ENCODE measurements at regions not wholly inside any gene's neighbourhood (a gene's known extent, or its start where the extent isn't known, plus 50 kb on each side); places are given as distances from the start of the nearest gene placed in this dataset.
A peak's percentile ranks its signal among the peaks of the same experiment; 100 is the strongest.
"Not testable (repeated sequence)": the region's sequence is repeated elsewhere in the genome, so short reads cannot be mapped to it uniquely, and the experiment has no call there.

DNA sequence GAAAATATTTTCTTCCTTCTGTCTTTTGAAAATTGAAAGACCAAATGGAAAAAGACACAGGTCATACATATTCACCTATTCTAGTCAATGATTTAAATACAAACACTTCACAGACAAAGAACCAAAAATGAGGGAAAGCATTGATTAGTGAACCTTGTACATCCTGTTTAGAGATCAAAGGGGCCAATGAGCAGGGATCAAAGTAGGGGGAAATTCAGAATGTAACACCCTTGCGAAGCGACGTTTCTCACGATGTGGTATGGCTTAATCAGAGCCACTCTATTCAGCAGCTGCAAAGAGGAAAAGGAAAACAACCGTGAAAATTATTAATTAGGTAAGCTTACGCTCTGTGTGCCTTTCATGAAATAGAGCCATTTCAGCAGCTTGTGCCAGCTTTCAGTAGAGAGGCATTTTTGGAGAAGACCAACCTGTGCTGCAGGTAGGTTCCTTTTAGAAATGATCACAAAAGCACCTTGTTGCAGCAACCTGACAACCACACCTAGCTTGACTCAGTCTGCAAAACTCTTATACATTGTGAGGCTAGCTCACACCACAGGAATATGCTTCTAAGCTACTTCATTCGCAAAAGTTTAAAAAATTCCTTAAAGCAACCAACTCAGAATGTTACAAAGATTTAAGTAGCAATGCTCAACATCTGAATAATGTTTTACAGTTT, 78.0 kb downstream of the DKK1 start:
- no peak for FAIRE-seq

DNA sequence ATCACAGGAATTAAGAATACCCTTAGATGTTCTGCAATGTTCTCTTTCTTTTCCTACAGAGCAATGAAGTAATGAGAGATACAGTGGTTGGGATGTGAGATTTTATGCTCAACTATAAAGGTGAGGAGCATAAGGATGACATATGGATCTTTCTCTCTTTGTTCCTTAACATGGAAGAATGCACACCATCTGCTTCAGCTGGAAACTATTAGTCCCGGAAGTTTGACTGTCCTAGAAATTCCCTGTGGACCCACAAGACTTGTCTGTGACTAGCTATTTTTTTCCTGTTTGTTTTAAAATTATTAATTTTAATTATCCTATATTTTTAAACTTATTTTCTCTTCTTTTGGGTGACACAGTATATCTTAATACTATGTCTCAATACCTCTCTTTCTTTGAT, 80.2 kb downstream of the DKK1 start:
- WGBS, 3 donors, result 83 to 95% (median 93%) methylated on average over 1 of the region's 1 CpG
- Histone ChIP-seq H3K27me3 (ENCODE audit: control insufficient read depth in 3 of 3, insufficient read depth in 3 of 3, low read length in 3 of 3) (no peaks in the 10 kb centered on the region), H3K27ac (ENCODE audit: low read depth in 1 of 3, low read length in 2 of 3) (no peak overlapping the region), H3K9me3 (ENCODE audit: control insufficient read depth in 2 of 2, insufficient read depth in 1 of 2, low read depth in 1 of 2, low read length in 1 of 2) (no peaks in the 10 kb centered on the region), H3K36me3 (ENCODE audit: control insufficient read depth in 3 of 3, insufficient read depth in 2 of 3, low read depth in 1 of 3, low read length in 3 of 3) (no peaks in the 10 kb centered on the region), H3K4me1 (ENCODE audit: control insufficient read depth in 3 of 3, insufficient read depth in 2 of 3, low read depth in 1 of 3, low read length in 2 of 3) (no peaks in the 10 kb centered on the region), H3K4me3 (ENCODE audit: low read depth in 1 of 3, low read length in 3 of 3) (no peak overlapping the region)
- DNase-seq, result no peak
- no peak for FAIRE-seq

More for the DNA sequence above, 78.0 kb downstream of the DKK1 start:
- no peaks in the 10 kb centered on the region for H3K4me1 ChIP-seq (ENCODE audit: control insufficient read depth in 3 of 3, insufficient read depth in 2 of 3, low read depth in 1 of 3, low read length in 2 of 3)
- 39 to 66% (median 46%) methylated on average over 7 of the region's 7 CpGs for WGBS, 3 donors
- no peaks in the 10 kb centered on the region for H3K27me3 ChIP-seq (ENCODE audit: control insufficient read depth in 3 of 3, insufficient read depth in 3 of 3, low read length in 3 of 3)
- no peak overlapping the region for H3K27ac ChIP-seq (ENCODE audit: low read depth in 1 of 3, low read length in 2 of 3)
- no peak overlapping the region for H3K4me3 ChIP-seq (ENCODE audit: low read depth in 1 of 3, low read length in 3 of 3)
- no peak for DNase-seq
- no peaks in the 10 kb centered on the region for H3K36me3 ChIP-seq (ENCODE audit: control insufficient read depth in 3 of 3, insufficient read depth in 2 of 3, low read depth in 1 of 3, low read length in 3 of 3)
- no peaks in the 10 kb centered on the region for H3K9me3 ChIP-seq (ENCODE audit: control insufficient read depth in 2 of 2, insufficient read depth in 1 of 2, low read depth in 1 of 2, low read length in 1 of 2)

DNA sequence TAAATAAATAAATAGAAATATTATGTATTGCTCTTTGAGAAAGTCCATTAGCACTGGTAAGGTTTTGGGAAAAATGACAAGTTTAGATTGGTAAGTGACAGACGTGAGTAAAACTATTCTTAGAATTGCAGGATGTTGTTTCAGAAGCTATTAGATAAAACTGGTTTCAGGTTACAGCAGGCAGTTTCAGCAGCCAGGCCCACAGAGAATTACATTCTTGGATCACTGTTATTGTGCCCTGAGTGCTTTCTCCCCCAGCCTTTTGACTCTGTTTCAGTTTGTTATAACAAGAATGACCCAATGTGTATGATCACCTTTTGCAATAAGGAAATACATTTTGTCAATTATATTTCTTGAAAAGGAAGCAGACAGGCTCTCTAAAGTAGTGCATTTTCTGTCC, 86.5 kb downstream of the DKK1 start:
- Histone ChIP-seq H3K4me3 (ENCODE audit: low read depth in 1 of 3, low read length in 3 of 3) (no peak overlapping the region), H3K4me1 (ENCODE audit: control insufficient read depth in 3 of 3, insufficient read depth in 2 of 3, low read depth in 1 of 3, low read length in 2 of 3) (no peaks in the 10 kb centered on the region), H3K36me3 (ENCODE audit: control insufficient read depth in 3 of 3, insufficient read depth in 2 of 3, low read depth in 1 of 3, low read length in 3 of 3) (no peaks in the 10 kb centered on the region), H3K27ac (ENCODE audit: low read depth in 1 of 3, low read length in 2 of 3) (no peak overlapping the region), H3K9me3 (ENCODE audit: control insufficient read depth in 2 of 2, insufficient read depth in 1 of 2, low read depth in 1 of 2, low read length in 1 of 2) (peaks cover 0 to 5% of the 10 kb centered on the region in 2 donors), H3K27me3 (ENCODE audit: control insufficient read depth in 3 of 3, insufficient read depth in 3 of 3, low read length in 3 of 3) (no peaks in the 10 kb centered on the region)
- FAIRE-seq, result no peak
- 56 to 88% (median 59%) methylated on average over 1 of the region's 1 CpG for WGBS, 3 donors
- no peak for DNase-seq

DNA sequence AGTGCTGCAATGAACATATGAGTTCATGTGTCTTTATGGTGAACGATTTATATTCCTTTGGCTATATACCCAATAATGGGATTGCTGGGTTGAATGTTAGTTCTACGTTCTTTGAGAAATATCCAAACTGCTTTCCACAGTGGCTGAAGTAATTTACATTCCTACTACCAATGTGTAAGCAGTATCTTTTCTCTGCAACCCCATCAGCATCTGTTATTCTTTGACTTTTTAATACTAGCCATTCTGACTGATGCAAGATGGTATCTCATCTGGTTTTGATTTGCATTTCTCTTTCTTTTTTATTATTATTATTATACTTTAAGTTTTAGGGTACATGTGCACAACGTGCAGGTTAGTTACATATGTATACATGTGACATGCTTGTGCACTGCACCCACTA, 89.7 kb downstream of the DKK1 start:
- H3K27ac ChIP-seq (ENCODE audit: low read depth in 1 of 3, low read length in 2 of 3); DNase-seq; H3K9me3 ChIP-seq (ENCODE audit: control insufficient read depth in 2 of 2, insufficient read depth in 1 of 2, low read depth in 1 of 2, low read length in 1 of 2); H3K36me3 ChIP-seq (ENCODE audit: control insufficient read depth in 3 of 3, insufficient read depth in 2 of 3, low read depth in 1 of 3, low read length in 3 of 3); H3K4me3 ChIP-seq (ENCODE audit: low read depth in 1 of 3, low read length in 3 of 3); H3K27me3 ChIP-seq (ENCODE audit: control insufficient read depth in 3 of 3, insufficient read depth in 3 of 3, low read length in 3 of 3); H3K4me1 ChIP-seq (ENCODE audit: control insufficient read depth in 3 of 3, insufficient read depth in 2 of 3, low read depth in 1 of 3, low read length in 2 of 3); FAIRE-seq: not testable (repeated sequence)
- WGBS, 3 donors, result 78 to 91% (median 86%) methylated on average over 3 of the region's 3 CpGs

- FAIRE-seq (no peak), DNase-seq (no peak)
- no peaks in the 10 kb centered on the region for H3K4me1 ChIP-seq (ENCODE audit: control insufficient read depth in 3 of 3, insufficient read depth in 2 of 3, low read depth in 1 of 3, low read length in 2 of 3)
- H3K36me3 ChIP-seq (ENCODE audit: control insufficient read depth in 3 of 3, insufficient read depth in 2 of 3, low read depth in 1 of 3, low read length in 3 of 3), result no peaks in the 10 kb centered on the region
- no peak overlapping the region for H3K4me3 ChIP-seq (ENCODE audit: low read depth in 1 of 3, low read length in 3 of 3)
- WGBS, 3 donors, result 58 to 67% (median 65%) methylated on average over 2 of the region's 2 CpGs
- no peak overlapping the region for H3K27ac ChIP-seq (ENCODE audit: low read depth in 1 of 3, low read length in 2 of 3)
- no peaks in the 10 kb centered on the region for H3K27me3 ChIP-seq (ENCODE audit: control insufficient read depth in 3 of 3, insufficient read depth in 3 of 3, low read length in 3 of 3)
- no peaks in the 10 kb centered on the region for H3K9me3 ChIP-seq (ENCODE audit: control insufficient read depth in 2 of 2, insufficient read depth in 1 of 2, low read depth in 1 of 2, low read length in 1 of 2)
These were observed 95.1 kb downstream of the DKK1 start for GRCh38 chr10:52409195-52409594.

DNA sequence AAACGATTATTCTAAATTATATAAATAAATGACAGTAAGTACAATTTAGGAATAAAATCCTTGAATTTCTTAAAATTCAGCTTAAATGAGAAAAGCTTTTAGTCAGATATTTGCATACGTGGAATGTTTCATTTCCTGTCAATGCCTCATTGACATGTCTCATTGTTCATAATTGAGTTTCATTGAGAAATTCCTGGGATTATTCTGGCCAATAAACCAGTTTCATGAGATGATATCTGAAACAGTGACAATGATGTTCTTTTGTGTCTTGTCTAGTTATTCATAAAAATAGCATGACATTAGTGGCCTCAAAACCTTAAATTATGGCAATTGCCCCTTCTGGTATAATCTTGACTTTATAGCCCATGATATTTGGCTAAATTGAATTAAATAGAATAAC, 95.8 kb downstream of the DKK1 start:
- H3K36me3 ChIP-seq (ENCODE audit: control insufficient read depth in 3 of 3, insufficient read depth in 2 of 3, low read depth in 1 of 3, low read length in 3 of 3), result no peaks in the 10 kb centered on the region
- 84 to 93% (median 84%) methylated on average over 2 of the region's 2 CpGs for WGBS, 3 donors
- no peaks in the 10 kb centered on the region for H3K4me1 ChIP-seq (ENCODE audit: control insufficient read depth in 3 of 3, insufficient read depth in 2 of 3, low read depth in 1 of 3, low read length in 2 of 3)
- no peaks in the 10 kb centered on the region for H3K27me3 ChIP-seq (ENCODE audit: control insufficient read depth in 3 of 3, insufficient read depth in 3 of 3, low read length in 3 of 3)
- H3K9me3 ChIP-seq (ENCODE audit: control insufficient read depth in 2 of 2, insufficient read depth in 1 of 2, low read depth in 1 of 2, low read length in 1 of 2), result no peaks in the 10 kb centered on the region
- FAIRE-seq, result no peak
- no peak overlapping the region for H3K4me3 ChIP-seq (ENCODE audit: low read depth in 1 of 3, low read length in 3 of 3)
- DNase-seq, result no peak
- no peak overlapping the region for H3K27ac ChIP-seq (ENCODE audit: low read depth in 1 of 3, low read length in 2 of 3)

DNA sequence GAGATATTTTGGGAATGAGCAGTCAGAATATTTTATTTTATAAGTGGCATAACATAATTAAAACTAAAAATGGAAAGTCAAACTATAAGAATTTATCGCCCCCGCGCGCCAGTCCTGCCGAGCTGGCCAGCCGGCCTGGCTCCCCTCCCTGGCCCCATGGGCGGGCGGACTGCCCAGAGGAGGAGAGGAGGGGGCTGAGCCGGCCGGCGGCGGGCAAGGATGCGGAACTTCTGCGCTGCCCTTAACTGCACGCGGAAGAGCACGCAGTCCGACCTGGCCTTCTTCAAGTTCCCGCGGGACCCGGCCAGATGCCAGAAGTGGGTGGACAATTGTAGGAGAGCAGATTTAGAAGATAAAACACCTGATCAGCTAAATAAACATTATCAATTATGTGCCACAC, 96.8 kb downstream of the DKK1 start:
- Histone ChIP-seq H3K4me3 (ENCODE audit: low read depth in 1 of 3, low read length in 3 of 3) (no peak overlapping the region), H3K27ac (ENCODE audit: low read depth in 1 of 3, low read length in 2 of 3) (no peak overlapping the region), H3K9me3 (ENCODE audit: control insufficient read depth in 2 of 2, insufficient read depth in 1 of 2, low read depth in 1 of 2, low read length in 1 of 2) (no peaks in the 10 kb centered on the region), H3K36me3 (ENCODE audit: control insufficient read depth in 3 of 3, insufficient read depth in 2 of 3, low read depth in 1 of 3, low read length in 3 of 3) (no peaks in the 10 kb centered on the region), H3K4me1 (ENCODE audit: control insufficient read depth in 3 of 3, insufficient read depth in 2 of 3, low read depth in 1 of 3, low read length in 2 of 3) (no peaks in the 10 kb centered on the region), H3K27me3 (ENCODE audit: control insufficient read depth in 3 of 3, insufficient read depth in 3 of 3, low read length in 3 of 3) (no peaks in the 10 kb centered on the region)
- 87 to 92% (median 91%) methylated on average over 21 of the region's 21 CpGs for WGBS, 3 donors
- DNase-seq, result no peak
- FAIRE-seq, result no peak

- no peaks in the 10 kb centered on the region for H3K4me1 ChIP-seq (ENCODE audit: control insufficient read depth in 3 of 3, insufficient read depth in 2 of 3, low read depth in 1 of 3, low read length in 2 of 3)
- no peaks in the 10 kb centered on the region for H3K9me3 ChIP-seq (ENCODE audit: control insufficient read depth in 2 of 2, insufficient read depth in 1 of 2, low read depth in 1 of 2, low read length in 1 of 2)
- no peak overlapping the region for H3K4me3 ChIP-seq (ENCODE audit: low read depth in 1 of 3, low read length in 3 of 3)
- no peak overlapping the region for H3K27ac ChIP-seq (ENCODE audit: low read depth in 1 of 3, low read length in 2 of 3)
- H3K27me3 ChIP-seq (ENCODE audit: control insufficient read depth in 3 of 3, insufficient read depth in 3 of 3, low read length in 3 of 3), result no peaks in the 10 kb centered on the region
- no peaks in the 10 kb centered on the region for H3K36me3 ChIP-seq (ENCODE audit: control insufficient read depth in 3 of 3, insufficient read depth in 2 of 3, low read depth in 1 of 3, low read length in 3 of 3)
- DNase-seq, result no peak
- no peak for FAIRE-seq
These were observed 105.2 kb downstream of the DKK1 start for GRCh38 chr10:52419281-52419680.

DNA sequence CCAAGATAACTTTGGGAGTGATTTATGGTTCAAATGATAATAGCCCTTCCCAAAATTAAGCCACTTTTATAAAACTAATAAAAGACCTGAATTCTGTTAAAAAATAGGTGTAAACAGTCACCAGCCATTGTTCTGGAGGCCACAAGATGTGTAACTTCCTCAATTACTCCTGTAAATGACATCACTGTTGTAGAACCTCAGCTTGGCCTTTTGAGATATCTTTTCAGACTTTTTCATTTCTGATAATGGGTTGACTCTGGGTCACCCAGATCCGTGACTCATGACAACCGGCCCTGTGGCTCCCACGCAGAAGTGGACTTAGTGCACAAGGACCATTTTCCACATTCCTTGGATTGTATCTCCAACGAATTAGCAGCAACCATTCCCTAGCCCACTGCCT, 106.6 kb downstream of the DKK1 start:
- H3K4me1 ChIP-seq (ENCODE audit: control insufficient read depth in 3 of 3, insufficient read depth in 2 of 3, low read depth in 1 of 3, low read length in 2 of 3), result no peaks in the 10 kb centered on the region
- FAIRE-seq (no peak), DNase-seq (peak in 1 of 2 donors; percentile 11)
- WGBS, 3 donors, result 33 to 71% (median 47%) methylated on average over 4 of the region's 4 CpGs
- H3K27ac ChIP-seq (ENCODE audit: low read depth in 1 of 3, low read length in 2 of 3), result no peak overlapping the region
- H3K27me3 ChIP-seq (ENCODE audit: control insufficient read depth in 3 of 3, insufficient read depth in 3 of 3, low read length in 3 of 3), result no peaks in the 10 kb centered on the region
- no peaks in the 10 kb centered on the region for H3K36me3 ChIP-seq (ENCODE audit: control insufficient read depth in 3 of 3, insufficient read depth in 2 of 3, low read depth in 1 of 3, low read length in 3 of 3)
- no peak overlapping the region for H3K4me3 ChIP-seq (ENCODE audit: low read depth in 1 of 3, low read length in 3 of 3)
- no peaks in the 10 kb centered on the region for H3K9me3 ChIP-seq (ENCODE audit: control insufficient read depth in 2 of 2, insufficient read depth in 1 of 2, low read depth in 1 of 2, low read length in 1 of 2)
